ENCODE measurements at regions not wholly inside any gene's neighbourhood (a gene's known extent, or its start where the extent isn't known, plus 50 kb on each side); places are given as distances from the start of the nearest gene placed in this dataset.

DNA sequence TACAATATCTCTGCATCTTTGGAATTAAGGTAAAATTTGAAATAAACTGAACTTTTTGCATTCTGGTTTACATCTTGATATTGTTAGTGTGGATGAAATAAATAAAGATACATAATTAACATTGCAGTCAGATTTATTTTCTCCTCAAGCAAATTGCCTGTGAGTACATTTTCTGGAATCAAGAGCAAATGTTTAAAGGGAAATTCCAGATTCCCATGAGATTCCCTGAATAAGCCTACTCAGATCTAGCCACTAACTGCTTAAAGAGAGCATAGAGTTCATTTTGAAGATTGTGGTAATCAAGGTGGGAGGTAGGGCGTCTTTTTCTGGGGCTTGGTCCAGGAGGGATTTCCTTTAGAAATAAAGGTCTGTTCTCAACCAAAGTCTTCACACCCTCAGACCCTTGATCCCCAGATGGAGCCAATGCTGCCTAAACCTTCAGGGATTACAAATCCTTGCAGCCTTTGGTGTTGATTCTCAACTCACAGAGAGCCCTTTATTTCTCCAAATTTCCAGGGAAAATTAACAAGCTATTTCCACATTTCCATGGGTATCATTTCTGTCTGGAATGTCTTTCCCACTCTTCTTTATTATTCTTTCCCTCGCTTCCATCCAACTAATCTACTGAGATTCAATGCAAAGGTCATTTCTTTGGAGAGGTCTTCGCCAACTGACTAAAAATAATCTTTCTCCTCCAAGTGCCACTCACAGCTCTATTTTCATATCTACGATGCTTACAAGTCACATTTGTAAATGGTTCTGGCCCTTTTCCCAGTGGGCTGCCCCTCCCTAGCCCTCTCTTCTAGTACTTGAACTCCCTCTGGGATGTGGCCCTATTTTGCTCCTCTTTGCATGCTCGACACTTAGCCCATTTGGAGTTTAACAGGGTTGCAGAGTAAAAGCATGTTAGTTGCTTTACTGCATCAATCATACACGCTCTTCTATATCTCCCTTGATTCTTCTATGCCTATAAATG is 79.8 kb upstream of the SPATS2L start:
- TF ChIP-seq, protein P1, sequence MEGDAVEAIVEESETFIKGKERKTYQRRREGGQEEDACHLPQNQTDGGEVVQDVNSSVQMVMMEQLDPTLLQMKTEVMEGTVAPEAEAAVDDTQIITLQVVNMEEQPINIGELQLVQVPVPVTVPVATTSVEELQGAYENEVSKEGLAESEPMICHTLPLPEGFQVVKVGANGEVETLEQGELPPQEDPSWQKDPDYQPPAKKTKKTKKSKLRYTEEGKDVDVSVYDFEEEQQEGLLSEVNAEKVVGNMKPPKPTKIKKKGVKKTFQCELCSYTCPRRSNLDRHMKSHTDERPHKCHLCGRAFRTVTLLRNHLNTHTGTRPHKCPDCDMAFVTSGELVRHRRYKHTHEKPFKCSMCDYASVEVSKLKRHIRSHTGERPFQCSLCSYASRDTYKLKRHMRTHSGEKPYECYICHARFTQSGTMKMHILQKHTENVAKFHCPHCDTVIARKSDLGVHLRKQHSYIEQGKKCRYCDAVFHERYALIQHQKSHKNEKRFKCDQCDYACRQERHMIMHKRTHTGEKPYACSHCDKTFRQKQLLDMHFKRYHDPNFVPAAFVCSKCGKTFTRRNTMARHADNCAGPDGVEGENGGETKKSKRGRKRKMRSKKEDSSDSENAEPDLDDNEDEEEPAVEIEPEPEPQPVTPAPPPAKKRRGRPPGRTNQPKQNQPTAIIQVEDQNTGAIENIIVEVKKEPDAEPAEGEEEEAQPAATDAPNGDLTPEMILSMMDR (IDR thresholded peaks at IDR 0.05) = no peak
- TF ChIP-seq POLR2A (IDR thresholded peaks at IDR 0.05) = no peak

All from uterus (tissue), 2 donors.